Kidney (tissue), 13 donors: ENCODE measurements at regions not wholly inside any gene's neighbourhood (a gene's known extent, or its start where the extent isn't known, plus 50 kb on each side); places are given as distances from the start of the nearest gene placed in this dataset.

ENCODE experiments used
- DNase-seq, 5 donors: peaks; one replicate each; pipeline ENCODE4 v3.0.0-alpha.2; 2013 to 2020
- FAIRE-seq: peaks from 2 replicates; lab custom pipeline; 2012; peaks lifted over from hg19 to GRCh38; lab: Jason Lieb, UNC
- H3K27ac ChIP-seq, 2 donors: one replicate each; pipeline ENCODE4 v1.7.0; 2013; ENCODE audit warnings: low read depth in 2 of 2, low read length in 2 of 2, inconsistent platforms in 1 of 2
- H3K27me3 ChIP-seq: one replicate; pipeline ENCODE4 v1.7.1; 2013; ENCODE audit warnings: low read length, inconsistent platforms; ENCODE audit not compliant: control insufficient read depth, insufficient read depth
- H3K36me3 ChIP-seq, 3 donors: one replicate each; pipeline versions ENCODE4 v1.7.0 to v1.7.1; 2013; ENCODE audit warnings: low read length in 3 of 3, control low read depth in 1 of 3, inconsistent platforms in 1 of 3; ENCODE audit not compliant: insufficient read depth in 3 of 3, control insufficient read depth in 2 of 3
- H3K4me1 ChIP-seq, 3 donors: one replicate each; pipeline versions ENCODE4 v1.7.0 to v1.7.1; 2013; ENCODE audit warnings: low read length in 3 of 3, inconsistent platforms in 1 of 3, low read depth in 1 of 3; ENCODE audit not compliant: control insufficient read depth in 2 of 3, insufficient read depth in 2 of 3
- H3K4me3 ChIP-seq, 3 donors: one replicate each; pipeline versions ENCODE4 v1.7.0 to v1.8.1; 2013; ENCODE audit warnings: low read length in 3 of 3, control low read depth in 1 of 3, inconsistent platforms in 1 of 3
- H3K9ac ChIP-seq, 3 donors: one replicate each; pipeline versions ENCODE4 v1.7.0 to v1.7.1; 2013; ENCODE audit warnings: low read length in 3 of 3, control low read depth in 1 of 3, inconsistent platforms in 1 of 3
- H3K9me3 ChIP-seq, 3 donors: one replicate each; pipeline versions ENCODE4 v1.7.0 to v1.7.1; 2013; ENCODE audit warnings: low read length in 3 of 3, control low read depth in 1 of 3, inconsistent platforms in 1 of 3; ENCODE audit not compliant: control insufficient read depth in 2 of 3, insufficient read depth in 1 of 3
- CTCF ChIP-seq: IDR thresholded peaks from 3 replicates; pipeline ENCODE4 v1.5.1; 2012; ENCODE audit warnings: mild to moderate bottlenecking, moderate library complexity, borderline replicate concordance; ENCODE audit not compliant: insufficient read depth; ENCODE audit errors: extremely low read depth
- intact Hi-C: fragments of 100-400 bp; cut with DNase I; formaldehyde crosslinking; loops from one replicate; pipeline ENCODE4 v1.11.1; 2022
- donor health status: control.
- donor health status: control.
- donor health status: control.
- donor health status: control.
- donor health status: control.
- donor health status: DM: yes; HTN: yes; CAD: no.
- donor health status: Normal renal cell carcinoma (clear cell type).

- Histone ChIP-seq H3K4me3 (no peak overlapping the region), H3K27ac (no peak overlapping the region), H3K9ac (no peak overlapping the region), H3K4me1 (no peaks in the 10 kb centered on the region), H3K27me3 (no peaks in the 10 kb centered on the region), H3K36me3 (no peaks in the 10 kb centered on the region), H3K9me3 (no peaks in the 10 kb centered on the region)
- no peak for DNase-seq
- no peak for FAIRE-seq
- intact Hi-C loops, result no loop called here
- TF ChIP-seq CTCF, result no peak
These were observed 431.9 kb upstream of the MANEA start for GRCh38 chr6:95145457-95145856.

DNA sequence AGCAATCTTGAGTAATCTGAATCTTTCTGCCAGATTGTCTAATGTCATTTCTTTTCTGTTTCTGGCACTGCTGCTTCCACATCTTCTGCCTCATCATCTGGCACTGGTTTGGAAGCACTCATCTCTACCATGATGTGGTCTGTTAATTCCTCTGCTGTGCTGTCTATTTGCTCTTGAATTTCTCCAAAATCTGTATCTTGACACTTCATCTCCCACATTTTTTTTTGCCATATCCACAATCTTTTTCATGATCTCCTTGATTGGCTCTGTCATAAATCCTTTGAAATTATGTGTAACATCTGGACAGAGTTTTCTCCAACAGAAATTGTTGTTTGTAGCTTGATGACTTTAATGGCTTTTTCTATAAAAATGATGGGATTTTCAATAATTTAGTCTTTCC, 417.8 kb upstream of the MANEA start:
- H3K27ac ChIP-seq, result no peak overlapping the region
- no peaks in the 10 kb centered on the region for H3K36me3 ChIP-seq
- intact Hi-C loops, result no loop called here
- TF ChIP-seq CTCF, result no peak
- H3K27me3 ChIP-seq, result no peaks in the 10 kb centered on the region
- no peak overlapping the region for H3K9ac ChIP-seq
- H3K9me3 ChIP-seq, result no peaks in the 10 kb centered on the region
- no peak for DNase-seq
- no peak for FAIRE-seq
- no peaks in the 10 kb centered on the region for H3K4me1 ChIP-seq
- H3K4me3 ChIP-seq, result no peak overlapping the region

DNA sequence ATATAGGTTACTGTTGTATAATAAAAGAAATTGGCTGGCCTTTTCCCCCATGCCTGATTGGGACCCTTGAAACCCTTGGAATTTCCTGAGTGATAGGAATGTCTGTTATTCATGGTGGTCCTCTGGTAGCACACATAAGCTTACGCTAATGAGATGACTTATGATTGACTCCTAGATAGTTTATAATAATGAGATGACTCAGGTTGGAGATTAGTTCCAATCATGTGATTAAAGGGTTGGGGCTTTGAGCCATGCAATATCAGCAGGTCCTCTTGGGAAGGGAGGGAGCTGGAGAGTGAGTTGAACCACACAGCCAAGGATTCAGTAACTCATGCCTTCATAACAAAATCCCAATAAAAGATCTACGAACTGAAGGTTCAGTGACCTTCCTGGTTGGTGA, 407.6 kb upstream of the MANEA start:
- no peak for TF ChIP-seq CTCF
- H3K4me3 ChIP-seq, result no peak overlapping the region
- no peaks in the 10 kb centered on the region for H3K9me3 ChIP-seq
- DNase-seq, result no peak
- H3K4me1 ChIP-seq, result no peaks in the 10 kb centered on the region
- H3K27ac ChIP-seq, result no peak overlapping the region
- H3K27me3 ChIP-seq, result no peaks in the 10 kb centered on the region
- H3K36me3 ChIP-seq, result no peaks in the 10 kb centered on the region
- no peak for FAIRE-seq
- intact Hi-C loops, result no loop called here
- no peak overlapping the region for H3K9ac ChIP-seq
